HT1080 (cell line): ENCODE measurements at regions not wholly inside any gene's neighbourhood (a gene's known extent, or its start where the extent isn't known, plus 50 kb on each side); places are given as distances from the start of the nearest gene placed in this dataset.

Source experiments
- DNase-seq: peaks from one replicate; pipeline ENCODE4 v3.0.0-alpha.2; 2015; ENCODE audit warnings: low read depth

DNA sequence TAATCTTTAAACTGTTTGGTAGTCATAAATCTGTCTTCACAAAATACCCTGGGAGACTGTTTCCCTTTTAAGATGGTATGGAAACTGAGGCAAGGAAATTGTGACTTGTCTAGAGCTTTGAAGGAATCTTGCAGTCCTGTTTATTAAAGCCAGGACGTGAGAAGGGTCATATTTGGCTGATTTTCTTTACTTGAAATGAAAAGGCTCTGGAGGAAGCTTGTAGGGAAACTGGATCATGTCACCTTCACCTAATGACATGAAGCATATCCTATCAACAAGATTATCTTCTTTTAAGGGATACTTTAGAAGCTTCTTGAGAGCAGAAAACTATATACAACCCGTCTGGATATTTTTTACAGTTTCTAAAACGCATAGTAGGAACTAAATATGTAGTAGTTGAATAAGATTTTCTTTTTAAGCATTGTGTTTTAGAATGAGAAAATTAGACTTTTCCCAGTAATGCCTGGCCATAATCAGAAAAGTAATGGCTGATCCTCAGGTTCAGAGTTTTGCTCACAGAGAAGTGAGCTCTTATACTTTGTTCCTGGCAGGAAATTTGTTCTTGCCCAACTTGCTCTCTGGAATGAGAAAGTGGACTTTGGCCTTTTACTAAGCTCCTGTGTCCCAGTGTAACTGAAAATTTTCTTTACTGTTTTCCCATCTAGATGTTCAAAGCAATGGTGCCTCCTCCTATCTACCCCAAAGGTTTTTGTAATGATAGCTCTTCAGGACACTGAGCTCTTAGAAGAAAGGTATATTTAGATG is 136.8 kb upstream of the AFF2 start:
- no peak for DNase-seq

DNA sequence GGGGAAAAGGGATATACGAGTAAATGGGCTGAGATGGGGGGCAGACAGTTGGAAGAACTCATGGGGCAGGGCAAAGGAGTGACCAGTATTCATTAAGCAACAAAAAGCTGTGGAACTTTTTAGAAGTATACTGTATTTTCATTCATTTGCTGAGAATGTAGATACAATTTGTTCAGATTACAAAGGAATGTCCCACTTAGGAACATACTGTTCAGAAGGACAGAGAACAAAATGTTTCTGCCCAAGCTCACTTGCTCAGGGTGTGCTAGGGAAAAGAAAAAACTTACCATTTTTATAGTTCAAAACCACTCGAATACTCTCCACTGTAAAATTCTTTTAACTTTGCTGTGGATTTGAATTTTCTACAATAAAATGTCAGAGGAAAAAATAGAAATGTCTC is 135.2 kb upstream of the AFF2 start:
- DNase-seq: no peak

DNA sequence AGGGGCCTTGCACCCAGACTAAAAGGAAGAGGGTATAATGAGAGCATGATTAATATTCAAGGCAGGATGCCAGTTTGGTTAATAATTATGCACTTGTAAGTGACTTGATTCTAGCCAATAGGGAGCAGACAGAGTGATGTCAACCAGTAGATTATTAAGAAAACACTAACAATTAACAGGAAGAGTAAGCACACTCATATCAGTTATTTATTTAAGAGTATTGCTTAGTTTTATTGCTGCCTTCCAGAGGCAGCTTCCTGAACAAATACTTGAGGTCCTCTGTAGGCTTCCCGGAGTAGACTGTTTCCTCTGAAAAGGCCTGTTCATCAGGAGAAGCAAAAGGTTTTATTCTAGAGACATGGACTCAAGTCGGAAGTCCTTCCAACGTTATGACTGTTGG is 129.1 kb upstream of the AFF2 start:
- no peak for DNase-seq

DNA sequence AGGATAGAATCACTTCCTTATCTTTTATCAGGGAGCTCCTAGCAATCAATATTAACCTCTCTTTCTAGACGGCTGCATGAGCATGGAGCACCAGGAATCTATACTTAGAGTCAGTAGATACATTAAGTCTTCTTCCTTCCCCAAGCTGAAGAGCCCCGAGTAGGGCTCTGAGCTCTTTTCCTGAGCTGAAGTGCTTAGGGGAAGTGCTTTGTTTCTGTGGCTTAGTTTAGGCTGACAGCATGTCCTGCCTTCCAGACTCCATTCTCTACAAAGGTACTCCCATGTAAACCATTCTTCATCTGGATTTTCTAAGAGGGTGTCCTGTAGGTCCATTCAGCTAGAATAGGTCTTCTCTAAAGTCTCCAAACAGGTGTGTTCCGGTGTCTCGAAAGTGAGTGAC is 127.5 kb upstream of the AFF2 start:
- no peak for DNase-seq

DNA sequence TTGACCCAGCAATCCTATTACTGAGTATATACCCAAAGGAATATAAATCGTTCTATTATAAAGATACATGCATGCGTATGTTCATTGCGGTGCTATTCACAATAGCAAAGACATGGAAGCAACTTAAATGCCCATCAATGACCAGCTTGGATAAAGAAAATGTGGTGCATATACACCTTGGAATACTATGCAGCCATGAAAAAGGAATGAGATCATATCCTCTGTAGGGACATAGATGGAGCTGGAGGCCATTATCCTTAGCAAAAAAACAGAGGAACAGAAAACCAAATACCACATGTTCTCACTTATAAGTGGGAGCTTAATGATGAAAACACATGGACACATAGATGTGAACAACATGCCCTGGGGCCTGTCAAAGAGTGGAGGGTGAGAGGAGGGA is 124.1 kb upstream of the AFF2 start:
- DNase-seq: no peak

DNA sequence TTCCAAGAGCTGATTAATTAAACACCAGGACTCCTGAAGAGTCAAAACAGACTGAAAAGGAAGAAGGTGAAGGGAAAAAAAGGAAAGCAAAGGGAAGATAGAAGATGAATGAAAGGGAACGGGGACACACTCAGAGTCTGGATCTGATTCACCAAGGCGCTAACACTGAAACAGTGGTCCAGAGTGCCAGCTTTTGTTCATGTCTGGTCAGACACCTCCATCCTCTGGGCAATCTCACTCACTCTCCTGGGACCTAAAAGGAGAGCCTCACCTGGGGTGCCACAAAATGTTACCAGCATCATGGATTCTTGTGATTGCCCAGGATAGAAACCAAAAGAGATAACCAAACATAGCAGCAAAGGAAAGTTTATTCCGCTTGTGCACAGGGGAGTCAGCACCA is 120.3 kb upstream of the AFF2 start:
- DNase-seq: peak; percentile 0

DNA sequence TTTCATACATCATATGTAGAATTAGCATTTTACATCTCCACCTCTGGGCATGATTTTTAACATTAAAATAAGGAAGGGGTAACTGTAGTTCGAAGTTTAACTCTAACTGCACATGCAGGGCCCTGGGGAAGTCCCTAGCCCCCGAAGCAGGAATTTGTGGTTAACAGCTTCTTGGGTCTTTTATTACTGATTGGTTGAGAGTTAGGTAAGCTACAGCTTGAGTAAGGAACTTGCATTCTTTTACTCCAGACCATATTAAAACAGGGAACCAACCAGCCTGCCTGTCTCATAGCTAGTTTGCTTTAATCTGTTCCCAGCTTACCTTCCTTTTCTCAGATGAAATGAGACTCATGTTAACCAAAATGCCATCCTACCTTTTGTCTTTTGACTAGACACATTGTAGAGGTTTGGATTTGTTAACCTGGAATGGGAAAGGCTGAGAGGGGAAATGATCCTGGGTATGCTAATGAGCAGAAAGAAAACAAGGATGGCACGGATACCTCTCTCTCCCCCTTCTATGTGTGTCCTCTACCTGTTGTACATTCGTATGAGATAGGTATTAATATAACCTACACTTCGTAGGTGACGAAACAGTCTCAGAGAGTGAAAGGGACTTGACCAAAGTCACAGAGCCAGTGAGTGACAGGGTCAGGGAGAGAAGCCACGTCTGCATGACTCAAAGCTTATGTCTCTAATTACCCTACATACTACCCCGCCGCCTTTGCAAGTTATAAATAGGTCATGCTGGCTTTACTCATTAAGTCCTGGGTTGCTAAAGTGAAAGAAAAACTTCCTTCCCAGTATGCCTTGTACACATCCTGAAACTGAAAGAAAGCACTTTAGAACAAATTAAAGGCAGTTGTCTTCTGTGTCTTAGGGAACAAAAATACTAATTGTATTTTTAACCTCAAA is 119.5 kb upstream of the AFF2 start:
- peak; percentile 13 for DNase-seq

DNA sequence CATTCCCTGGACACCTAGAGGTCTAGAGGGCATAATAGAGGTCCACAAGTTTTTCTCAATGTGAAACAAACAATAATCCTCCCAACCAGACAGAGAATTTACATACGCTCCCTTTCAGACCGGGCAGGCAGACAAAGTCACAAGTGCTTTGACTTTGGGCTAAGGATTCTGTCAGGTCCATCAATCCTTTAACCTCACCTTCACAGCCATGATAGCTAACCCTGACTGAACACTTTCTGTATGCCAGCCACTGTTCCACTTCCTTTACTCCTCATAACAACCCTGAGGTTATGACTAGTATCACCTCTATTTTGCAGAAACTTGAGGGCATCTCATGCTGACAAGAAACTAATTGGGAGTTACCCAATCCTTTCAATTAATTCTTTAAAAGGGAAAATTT is 118.8 kb upstream of the AFF2 start:
- no peak for DNase-seq

DNA sequence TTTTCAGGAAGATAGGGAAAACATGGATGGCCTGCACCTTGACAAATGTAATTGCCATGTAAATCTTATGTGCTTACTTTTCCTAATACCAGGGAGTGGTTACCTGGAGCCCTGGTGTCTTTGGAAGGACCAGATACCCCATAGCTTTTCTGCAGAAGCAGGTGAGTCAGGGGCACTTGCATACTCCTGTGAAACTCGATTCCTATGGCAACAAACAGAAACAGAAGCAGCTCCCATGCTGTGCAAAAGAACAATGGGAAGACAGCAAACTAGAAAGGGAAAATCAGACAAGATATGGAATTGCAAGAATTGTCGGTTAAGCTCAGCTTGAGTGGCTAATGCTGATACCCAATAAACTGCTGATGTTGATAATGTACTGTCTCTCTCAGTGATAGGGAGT is 117.4 kb upstream of the AFF2 start:
- no peak for DNase-seq

DNA sequence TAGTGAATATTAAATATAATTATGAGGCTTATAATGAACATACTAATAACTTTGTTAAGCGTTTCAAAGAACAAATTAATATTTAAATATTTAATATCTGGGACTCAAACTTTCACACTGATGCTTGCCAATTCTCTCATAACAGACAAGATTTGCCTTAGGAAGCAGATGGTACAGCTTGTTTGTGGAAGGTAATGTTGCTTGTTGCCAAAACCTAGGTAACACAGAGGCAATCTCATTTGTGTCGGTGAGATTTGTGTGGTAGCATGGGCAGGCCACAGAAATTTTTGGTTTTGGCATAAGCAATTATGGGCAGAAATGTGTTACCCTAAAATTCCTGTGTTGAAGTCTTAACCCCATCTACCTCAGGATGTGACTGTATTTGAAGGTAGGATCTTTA is 114.9 kb upstream of the AFF2 start:
- no peak for DNase-seq

DNA sequence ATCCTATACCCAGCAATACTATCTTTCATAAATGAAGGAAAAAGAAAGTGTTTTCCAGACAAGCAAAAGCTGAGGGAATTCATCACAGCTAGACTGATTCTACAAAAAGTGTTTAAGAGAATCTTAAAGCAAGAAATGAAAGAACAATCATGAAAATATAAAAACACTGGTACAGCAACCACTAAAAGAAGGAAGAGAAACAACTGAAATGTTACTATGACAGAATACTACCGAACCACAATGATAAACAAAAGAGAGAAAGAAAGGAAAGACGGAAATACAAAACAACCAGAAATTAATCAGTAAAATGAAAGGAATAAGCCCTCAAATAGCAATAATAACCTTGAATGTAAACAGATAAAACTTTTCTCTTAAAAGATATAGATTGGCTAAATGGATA is 110.8 kb upstream of the AFF2 start:
- no peak for DNase-seq

DNA sequence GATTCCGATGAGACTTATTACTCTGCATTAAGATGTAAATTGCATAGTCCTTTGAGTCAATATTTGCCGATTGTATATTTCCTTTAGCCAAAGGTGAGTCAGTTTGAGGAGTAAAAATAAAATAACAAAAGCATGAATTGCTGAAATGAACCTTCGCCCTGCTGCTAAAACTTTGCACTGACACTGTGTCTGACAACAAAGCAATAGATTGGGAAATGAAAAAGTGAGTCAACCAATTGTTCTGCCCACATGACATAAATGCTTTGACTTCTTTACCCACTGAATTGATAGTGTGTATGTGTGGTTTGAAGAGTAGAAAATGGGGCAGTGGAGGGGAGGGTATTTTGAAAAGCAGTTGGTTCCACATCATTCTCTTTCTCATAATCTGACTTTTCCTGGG is 88.4 kb upstream of the AFF2 start:
- peak; percentile 61 for DNase-seq

DNA sequence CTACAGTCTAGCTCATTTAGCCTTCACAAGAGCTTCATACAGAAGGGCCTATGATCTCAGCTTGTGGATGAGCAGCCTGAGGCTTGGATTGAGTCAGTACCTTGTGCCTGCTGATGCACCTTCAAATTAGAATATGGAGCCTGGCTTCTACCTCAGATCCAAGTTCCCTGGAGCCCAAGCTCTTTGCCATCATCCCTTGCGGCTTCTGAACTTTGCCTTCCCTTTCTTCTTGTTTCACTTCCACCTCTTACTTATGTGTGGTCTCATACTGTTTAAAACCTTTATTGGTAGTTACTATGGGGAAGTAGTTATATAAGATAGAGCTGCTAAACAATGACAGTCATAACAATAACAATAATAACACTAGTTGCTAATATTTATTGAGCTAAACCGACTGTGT is 84.3 kb upstream of the AFF2 start:
- DNase-seq: no peak

DNA sequence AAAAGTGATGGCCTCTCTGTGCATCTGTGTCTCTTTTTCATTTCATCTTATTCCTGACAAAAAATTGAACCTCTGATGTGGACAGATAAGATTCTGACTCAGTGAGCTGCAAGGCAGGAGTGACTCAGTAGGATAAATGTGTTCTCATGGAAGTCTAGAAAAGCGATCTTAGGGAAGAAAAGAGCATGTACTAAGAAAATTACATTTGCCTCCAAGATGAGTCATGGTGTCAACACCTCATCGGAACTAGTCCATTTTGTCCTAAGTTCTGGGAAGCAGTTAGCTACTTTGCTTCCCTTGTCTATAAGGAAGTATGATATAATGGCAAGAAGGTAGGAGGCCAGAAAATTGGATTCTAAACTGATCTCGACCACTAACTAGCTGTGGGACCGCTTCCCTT is 83.5 kb upstream of the AFF2 start:
- peak; percentile 76 for DNase-seq

DNA sequence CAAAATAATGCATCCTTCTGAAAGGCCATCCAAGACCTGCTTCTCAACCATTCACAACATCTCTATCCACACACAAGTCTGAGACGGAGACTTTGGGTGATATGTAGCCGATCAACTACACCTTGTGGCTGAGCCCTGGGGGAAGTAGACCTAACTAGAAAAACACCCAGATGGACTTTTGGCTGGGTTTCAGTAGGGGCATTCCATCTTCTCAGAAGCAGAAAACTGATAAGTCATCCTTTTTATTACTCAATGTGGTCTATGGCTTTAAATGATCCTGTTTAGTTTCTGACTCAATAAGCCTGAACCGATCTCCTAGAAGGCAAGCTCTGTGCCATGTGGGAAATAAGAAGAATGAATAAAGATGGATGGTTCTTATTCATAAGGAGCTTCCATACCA is 82.5 kb upstream of the AFF2 start:
- peak; percentile 70 for DNase-seq

DNA sequence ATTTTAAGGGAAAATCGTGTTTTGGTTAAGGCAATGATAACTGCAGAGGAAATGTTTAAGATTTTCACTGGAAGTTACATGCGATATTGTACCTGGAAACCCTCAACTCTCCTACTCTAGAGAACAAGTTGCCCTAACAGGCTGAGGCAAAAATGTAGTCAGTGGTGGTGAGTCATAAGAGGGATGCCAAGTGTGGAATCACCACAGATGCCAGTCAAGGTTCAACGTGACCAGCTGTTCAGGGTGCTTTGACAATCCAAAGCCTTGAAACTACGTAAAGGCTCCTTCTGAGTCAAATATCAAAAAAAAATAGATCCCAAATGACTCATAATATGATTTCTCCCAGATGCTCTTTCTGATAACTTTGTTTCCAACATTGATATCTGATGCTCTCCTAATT is 77.9 kb upstream of the AFF2 start:
- peak; percentile 75 for DNase-seq

DNA sequence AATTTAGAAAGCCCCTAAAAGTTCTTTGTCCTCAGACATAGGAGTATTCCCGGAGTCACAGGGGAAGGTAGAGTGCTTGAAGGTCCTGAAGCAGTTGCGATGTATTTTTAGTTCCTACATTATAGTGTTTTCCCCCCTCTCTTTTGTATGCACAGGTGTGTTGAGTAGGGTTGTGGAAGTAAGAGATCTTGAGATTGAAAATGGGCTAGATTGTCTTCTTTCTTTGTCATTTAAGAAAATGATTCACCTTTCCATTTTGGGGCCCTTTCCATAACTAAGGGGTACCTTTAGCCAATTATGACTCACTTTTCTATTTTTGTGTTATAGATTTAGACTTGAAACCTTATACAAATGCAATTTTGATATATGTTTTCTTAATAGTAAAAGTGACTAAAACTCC is 75.8 kb upstream of the AFF2 start:
- DNase-seq: no peak

DNA sequence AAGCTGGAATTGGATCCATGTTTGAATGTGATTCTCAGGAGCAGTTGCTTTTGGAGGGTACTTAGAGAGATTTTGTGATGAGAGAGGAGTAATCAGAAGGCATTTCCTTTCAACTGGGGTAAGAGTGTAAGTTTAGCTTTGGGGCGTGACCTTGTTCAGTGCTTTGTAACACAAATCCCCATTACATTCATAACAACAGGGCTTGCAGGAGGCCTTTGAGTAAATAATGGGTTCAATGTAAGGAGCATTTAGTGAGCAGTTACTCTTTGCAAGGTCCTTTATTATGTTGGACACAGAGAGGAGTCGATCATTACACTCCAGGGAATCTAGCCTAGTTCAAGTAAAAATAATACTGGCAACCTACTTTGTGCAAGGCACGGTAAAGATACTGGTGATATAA is 74.0 kb upstream of the AFF2 start:
- no peak for DNase-seq

DNA sequence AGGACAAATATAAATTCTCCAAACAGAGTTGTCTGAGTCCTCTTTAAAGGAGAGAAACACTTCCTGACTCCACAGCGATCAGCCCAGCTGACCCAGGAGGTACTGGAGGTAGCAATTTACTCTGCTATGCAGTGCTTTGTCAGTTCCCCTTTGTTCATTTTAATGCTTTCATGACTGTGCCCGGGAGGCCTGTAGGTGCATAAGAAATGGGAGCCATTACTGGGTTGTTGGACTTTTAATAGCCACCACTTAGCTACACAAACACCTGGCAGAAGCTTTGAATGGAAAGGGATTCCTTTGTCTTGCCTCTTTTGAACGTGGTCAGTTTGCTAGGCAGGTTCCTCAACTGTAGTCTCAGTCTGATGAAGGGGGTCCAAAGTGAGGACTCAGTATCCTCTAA is 59.0 kb upstream of the AFF2 start:
- DNase-seq: no peak

DNA sequence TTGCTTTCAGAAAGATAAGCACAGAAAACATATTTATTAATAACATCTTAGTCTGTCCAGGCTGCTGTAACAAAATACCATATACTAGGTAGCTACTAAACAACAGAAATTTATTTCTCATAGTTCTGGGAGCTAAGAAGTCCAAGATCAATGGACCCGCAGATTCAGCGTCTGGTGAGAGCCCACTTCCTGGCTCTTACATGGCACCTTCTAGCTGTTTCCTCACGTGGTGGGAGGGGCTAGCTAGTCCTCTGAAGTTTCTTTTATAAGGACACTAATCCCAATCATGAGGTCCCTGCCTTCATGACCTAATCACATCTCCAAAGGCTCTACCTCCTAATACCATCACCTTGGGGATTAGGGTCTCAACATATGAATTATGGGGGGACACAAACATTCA is 57.2 kb upstream of the AFF2 start:
- DNase-seq: no peak

DNA sequence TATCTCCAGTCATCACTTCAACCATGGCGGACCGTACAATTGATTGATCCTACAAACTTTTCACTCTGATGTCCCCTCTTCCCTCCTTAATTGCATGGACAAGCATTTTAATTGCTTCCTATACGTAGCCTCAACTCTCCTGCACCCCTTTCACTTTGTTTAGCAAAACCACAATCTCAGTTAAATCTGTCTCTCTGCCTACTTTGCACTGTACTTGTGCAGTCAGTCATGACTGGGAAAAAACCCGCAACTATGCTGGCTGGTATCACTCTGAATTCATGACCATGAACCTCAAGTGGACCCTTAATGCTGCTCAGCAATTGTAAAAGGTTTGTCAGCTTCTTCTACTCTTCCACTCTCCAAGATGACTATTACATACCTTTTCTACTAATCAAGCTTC is 51.7 kb upstream of the AFF2 start:
- no peak for DNase-seq
